GM21737 (cell line): ENCODE measurements at regions not wholly inside any gene's neighbourhood (a gene's known extent, or its start where the extent isn't known, plus 50 kb on each side); places are given as distances from the start of the nearest gene placed in this dataset.
"Not testable (repeated sequence)": the region's sequence is repeated elsewhere in the genome, so short reads cannot be mapped to it uniquely, and the experiment has no call there.

Experiments
- ATAC-seq: cut with Tn5 transposase; IDR thresholded peaks from one replicate; pipeline ENCODE4 v1.9.1; 2021; ENCODE audit warnings: mild to moderate bottlenecking, moderate library complexity; ENCODE audit not compliant: unreplicated experiment

DNA sequence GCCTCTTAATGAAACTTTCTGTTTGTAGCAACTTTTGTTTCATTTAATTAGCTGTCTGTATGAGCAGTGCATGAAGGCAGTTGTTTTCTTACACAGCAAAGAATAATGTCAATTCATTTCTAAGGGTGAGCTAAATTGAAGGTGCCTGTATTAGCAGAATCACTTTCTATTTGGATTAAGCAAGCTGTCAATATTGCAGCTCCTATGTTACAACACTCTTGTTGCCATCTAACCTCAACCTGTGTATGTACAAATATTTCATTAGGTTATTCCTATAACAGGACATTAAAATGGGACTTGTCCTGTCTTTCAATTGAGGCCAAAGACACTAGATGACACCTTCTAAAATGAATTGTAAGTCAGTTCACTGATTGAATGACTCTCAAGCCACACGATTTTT, 647.5 kb downstream of the UTRN start:
- no peak for ATAC-seq

DNA sequence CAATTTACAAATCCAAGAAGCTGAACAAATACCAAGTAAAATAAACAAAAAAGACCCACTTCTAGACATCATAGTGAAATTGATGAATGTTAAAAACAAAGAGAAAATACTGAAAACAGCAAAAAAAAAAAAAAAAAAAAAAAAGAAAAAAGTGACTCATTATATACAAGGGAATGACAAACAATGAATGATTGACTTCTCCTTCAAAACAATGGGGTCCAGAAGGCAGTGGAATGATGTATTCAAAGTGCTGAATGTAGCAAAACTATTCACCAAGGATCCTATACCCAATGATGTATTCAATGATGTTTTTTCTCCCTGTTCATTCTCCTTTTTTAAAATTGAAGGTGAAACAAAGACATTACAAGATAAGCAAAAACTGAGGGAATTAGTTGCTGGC, 650.0 kb downstream of the UTRN start:
- ATAC-seq, result no peak

DNA sequence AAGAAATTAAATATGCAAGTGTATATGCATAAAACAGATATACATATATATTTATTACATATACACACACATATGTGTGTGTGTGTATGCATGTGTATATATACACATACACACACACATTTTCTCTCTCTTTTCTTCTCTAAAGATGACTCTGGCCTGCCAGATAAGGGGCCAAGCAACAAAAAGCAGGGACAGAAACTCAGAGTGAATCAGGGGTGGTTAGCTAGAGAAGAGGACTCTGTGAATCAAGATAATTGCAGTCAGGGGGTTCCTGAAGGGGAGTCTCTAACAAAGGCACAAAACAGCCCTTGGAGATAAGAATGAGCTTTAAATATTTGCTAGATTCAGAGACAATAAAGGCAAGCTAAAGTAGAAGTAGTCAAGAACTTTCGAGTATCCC, 650.5 kb downstream of the UTRN start:
- ATAC-seq, result no peak

DNA sequence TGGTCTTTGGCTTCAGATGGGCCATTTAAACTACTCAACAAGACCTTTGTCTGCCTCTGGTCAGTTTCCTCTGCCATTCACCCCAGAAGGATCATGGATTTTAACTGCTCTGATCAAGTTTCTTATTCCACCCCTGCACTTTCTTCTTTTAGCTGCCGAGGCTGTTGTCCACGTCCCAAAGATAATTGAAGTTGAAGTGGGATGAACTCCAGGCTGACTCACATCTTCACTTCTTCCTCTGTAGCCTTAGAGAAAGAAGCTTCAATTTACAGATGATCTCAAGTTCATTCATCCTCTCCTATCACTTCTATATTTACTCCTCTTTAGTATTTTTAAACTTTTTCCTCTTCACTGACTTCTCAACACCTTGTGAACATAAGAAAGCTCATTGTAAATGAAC, 651.6 kb downstream of the UTRN start:
- ATAC-seq, result no peak

DNA sequence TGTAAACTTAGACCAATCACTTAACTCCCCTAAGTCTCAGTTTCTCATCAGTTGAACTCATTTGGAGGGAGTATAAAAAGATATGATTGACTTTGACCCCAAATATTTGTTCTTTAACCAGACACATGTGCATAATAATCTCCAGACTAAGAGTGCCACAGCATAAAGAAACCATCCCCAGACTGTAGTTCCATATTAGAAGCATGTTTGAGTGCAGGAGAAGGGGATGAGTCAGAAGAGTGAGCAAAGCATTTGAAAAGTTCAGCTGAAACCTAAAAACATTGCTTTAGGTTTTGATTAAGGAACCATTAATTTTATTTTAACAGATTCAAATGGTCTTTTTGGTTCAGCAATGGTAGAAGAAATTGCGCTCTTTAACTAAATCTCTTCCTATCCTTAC, 654.8 kb downstream of the UTRN start:
- no peak for ATAC-seq

DNA sequence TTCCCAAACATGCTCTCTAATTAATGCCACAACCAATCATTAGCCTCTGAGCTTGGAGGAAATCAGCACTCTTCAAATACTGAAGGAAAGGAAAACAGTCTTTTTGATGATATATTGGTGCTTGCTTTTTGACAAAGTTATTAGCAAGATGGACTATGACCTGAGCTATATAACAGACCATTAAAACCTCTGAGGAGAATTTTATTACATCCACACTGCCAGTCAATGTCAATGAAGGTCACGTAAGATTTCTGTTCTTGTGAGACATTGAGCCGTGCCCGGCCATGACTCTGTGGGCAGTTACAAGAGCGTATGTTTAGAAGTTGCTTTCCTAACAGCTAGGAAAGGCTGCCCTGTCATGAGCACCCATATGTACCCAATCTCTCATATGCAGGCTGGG, 659.0 kb downstream of the UTRN start:
- ATAC-seq, result no peak

DNA sequence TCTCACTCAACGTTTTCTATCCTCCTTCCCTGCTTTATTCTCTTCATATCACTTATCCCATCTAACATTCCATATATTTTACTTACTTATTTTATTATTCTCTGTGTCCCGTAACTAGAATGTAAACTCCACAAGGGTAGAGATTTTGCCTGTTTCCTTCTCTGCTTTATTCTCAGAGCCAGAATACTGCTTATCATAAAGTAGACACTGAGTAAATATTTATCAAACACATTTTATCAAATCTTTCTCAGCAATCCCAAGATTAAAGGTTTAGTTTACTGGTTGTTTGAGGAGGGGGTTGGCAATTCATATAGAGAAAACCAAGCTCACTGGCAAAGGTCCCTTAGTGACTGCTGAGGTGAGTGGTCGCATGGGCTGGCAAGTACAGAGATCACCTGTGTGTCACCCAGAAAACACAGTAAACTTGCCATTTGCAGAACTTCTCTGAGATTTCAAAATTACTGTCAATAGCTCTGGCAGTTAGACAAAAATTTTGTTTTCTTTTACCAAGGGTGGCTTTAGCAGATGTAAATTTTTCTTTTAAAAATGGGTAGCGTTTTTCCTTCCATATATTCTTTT, 662.4 kb downstream of the UTRN start:
- ATAC-seq, result no peak

- ATAC-seq, result no peak
These were observed 666.7 kb downstream of the UTRN start for GRCh38 chr6:144951730-144952437.

DNA sequence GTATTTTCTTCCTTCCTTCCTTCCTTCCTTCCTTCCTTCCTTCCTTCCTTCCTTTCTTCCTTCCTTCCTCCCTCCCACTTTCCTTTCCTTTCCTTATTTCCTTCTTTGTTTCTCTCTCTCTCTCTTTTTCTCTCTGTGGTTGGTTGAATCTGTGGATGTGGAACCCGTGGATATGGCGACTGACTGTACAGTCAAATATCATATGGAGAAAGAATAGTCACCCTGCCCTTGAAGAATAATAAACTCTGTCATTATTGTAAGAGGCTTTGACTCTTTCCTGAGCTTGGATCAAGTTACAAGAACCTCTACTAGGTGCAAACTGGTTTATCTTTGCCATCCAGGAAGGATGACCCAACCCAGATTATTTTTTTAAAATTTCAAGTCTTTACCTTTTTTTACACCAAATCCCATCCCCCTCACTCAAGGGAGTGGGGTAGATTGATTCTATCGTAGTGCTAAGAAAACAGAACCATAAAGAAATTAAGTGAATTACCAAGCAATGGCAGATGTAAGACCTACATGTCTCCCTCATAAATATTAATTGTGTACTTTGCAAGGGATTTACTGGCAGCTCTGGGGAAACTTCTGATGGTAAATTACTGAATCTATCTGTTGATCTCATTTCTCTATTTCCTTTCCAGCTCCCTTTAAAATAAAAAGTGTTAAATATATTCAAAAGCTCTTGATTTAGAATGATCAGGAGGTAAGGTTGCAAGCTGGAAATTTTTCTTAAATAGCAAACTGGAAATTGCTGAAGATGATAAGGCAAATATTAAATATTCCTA, 667.5 kb downstream of the UTRN start:
- ATAC-seq, result no peak

- ATAC-seq, result no peak
These were observed 668.6 kb downstream of the UTRN start for GRCh38 chr6:144953552-144954240.

GRCh38 chr6:144954241-144954556, 669.1 kb downstream of the UTRN start:
- ATAC-seq, result no peak

DNA sequence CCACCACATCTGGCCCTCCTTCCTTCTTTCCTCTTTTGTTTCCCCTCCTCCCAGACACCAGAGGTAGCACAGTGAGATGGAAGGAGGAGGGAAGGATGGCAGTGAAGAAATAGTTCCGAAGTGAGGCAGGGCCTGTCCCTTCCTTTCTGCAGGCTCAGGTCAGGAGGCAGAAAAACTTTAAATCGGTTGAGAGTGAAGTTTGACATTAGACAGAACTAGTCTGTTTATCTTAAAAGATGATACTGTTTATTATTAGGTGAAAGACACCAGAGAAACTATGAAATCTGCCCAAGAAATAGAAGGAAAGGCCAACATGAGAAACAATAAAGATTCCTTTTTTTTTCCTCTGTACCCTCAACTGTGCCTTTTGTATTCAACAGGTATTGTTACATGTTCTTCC, 670.3 kb downstream of the UTRN start:
- no peak for ATAC-seq

DNA sequence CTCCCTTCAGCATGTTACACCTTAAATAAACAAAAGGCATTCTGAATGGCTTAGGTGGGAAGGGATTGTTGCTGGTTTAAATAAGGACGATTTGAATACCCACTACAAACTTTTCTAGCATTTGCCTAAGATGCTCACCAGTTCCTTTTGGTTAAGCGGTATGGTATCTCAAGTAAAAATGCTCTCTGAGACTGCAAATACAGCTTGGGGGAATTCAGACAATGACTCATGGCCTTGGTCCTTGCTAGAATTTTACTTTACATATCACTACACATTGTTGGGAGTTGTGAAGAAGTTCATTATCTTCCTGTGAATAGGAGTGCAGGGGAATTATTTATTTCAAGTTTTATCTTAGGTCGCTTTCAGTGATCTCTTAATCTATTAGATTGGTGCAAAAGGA, 670.7 kb downstream of the UTRN start:
- ATAC-seq, result no peak

- ATAC-seq, result not testable (repeated sequence)
These were observed 671.6 kb downstream of the UTRN start for GRCh38 chr6:144956697-144957096.

DNA sequence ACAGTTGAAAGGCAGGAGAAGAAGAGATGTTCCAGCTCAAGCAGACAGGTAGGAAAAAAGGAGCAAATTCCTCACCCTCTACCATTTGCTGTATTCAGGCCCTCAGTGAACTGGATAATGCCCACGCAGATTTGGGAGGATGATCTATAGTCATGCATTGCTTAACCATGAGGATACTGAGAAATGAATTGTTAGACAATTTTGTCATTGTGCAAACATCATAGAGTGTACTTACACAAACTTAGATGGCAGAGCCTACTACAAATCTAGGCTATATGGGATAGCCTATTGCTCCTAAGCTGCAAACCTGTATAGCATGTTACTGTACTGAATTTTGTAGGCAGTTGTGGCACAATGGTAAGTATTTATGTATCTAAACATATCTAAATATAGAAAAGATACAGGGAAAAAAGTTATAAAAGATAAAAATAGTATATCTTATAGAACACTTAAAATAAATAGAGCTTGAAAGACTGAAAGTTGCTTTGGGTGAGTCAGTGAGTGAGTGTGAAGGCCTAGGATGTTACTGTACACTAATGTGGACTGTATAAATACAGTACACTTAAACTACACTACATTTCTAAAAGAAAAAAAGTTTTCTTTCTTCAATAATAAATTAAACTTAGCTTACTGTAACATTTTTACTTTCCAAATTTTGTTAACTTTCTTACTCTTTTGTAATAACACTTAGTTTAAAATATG, 672.3 kb downstream of the UTRN start:
- ATAC-seq, result no peak

GRCh38 chr6:144969154-144969553, 684.0 kb downstream of the UTRN start:
- no peak for ATAC-seq

- no peak for ATAC-seq
These were observed 684.6 kb downstream of the UTRN start for GRCh38 chr6:144969602-144970272.

GRCh38 chr6:144977250-144977864, 692.2 kb downstream of the UTRN start:
- not testable (repeated sequence) for ATAC-seq

DNA sequence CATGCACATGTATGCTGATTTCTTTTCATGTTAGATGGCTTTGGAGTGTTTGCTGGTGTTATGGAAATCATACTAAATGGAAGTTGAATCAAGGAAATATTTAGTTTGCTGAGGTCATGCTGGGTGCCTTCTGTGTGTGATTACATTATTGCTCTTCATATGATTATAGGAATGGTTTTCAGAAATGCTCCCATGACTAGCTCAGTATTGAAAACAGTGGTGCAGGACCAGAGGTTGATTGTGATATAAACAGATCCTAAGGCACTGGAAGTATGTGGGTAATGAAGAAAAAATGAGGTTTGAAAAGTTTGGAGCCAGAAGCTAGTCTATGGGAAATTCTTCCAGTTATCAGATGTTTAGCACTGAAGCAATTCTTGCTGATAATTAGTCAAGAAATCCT, 693.1 kb downstream of the UTRN start:
- ATAC-seq, result no peak

- ATAC-seq, result no peak
These were observed 701.1 kb downstream of the UTRN start for GRCh38 chr6:144986271-144986670.
